ENCODE measurements at regions not wholly inside any gene's neighbourhood (a gene's known extent, or its start where the extent isn't known, plus 50 kb on each side); places are given as distances from the start of the nearest gene placed in this dataset.

DNA sequence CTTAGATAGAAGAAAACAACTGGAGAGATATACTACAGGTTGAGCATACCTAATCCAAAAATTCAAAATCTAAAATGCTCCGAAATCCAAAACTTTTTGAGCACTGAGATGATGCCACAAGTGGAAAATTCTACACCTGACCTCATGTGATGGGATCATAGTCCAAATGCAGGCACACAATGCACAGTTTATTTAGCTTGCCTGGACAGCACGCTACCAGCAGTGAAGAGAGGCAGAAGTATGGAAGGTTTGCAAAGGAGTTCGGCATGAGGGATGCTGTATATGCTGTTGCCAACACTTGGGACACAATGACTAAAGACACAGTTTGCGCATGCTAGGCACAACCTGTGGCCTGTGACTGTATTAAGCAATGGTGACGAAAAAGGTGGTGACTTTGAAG, 58.1 kb upstream of the CAND1 start:
- TF ChIP-seq, protein P1, sequence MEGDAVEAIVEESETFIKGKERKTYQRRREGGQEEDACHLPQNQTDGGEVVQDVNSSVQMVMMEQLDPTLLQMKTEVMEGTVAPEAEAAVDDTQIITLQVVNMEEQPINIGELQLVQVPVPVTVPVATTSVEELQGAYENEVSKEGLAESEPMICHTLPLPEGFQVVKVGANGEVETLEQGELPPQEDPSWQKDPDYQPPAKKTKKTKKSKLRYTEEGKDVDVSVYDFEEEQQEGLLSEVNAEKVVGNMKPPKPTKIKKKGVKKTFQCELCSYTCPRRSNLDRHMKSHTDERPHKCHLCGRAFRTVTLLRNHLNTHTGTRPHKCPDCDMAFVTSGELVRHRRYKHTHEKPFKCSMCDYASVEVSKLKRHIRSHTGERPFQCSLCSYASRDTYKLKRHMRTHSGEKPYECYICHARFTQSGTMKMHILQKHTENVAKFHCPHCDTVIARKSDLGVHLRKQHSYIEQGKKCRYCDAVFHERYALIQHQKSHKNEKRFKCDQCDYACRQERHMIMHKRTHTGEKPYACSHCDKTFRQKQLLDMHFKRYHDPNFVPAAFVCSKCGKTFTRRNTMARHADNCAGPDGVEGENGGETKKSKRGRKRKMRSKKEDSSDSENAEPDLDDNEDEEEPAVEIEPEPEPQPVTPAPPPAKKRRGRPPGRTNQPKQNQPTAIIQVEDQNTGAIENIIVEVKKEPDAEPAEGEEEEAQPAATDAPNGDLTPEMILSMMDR (IDR thresholded peaks at IDR 0.05; ENCODE audit: low read depth, low read length), result no peak
- no peak overlapping the region for H3K4me3 ChIP-seq (ENCODE audit: low read depth, low read length)

DNA sequence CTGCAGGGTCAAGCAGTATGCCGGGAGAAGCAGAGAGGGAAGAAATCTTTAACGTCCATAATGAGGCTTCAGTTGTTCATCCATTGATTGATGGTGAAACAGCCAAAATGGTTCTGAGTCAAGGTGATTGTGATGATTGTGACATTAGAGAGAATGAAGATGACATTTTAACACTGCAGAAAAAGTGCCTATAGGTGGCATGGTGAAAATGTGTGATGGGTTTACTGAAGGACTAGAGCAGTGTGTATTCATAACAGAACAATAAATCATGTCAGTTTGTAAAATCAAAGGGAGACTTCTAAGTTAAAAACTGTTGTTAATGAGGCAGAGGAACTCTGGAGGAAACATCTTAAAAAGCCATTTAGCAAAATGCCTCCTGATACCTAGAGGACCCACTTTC, 57.7 kb upstream of the CAND1 start:
- H3K4me3 ChIP-seq (ENCODE audit: low read depth, low read length), result no peak overlapping the region
- TF ChIP-seq, protein P1 (IDR thresholded peaks at IDR 0.05; ENCODE audit: low read depth, low read length), result no peak

DNA sequence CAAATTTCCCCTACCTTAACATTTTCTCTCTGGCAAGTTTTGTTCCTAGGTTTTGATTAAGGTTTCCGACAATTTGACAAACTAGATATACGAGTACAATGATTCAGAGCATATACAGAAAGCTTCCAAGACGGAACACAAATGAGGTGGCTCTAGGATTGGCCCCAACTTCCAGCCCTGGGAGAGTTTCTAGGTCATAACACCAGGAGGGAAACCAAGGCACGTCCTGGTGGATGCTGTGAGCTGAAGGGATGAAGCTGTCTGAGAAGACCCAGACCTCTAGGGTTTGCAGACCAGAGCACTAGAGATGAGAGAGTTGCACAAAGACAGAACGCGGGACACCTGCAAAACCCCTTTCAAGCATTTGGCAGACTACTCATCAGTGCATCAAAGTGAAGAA, 51.5 kb upstream of the CAND1 start:
- H3K4me3 ChIP-seq (ENCODE audit: low read depth, low read length), result no peak overlapping the region
- TF ChIP-seq, protein P1 (IDR thresholded peaks at IDR 0.05; ENCODE audit: low read depth, low read length), result no peak
